ENCODE measurements at regions not wholly inside any gene's neighbourhood (a gene's known extent, or its start where the extent isn't known, plus 50 kb on each side); places are given as distances from the start of the nearest gene placed in this dataset.

DNA sequence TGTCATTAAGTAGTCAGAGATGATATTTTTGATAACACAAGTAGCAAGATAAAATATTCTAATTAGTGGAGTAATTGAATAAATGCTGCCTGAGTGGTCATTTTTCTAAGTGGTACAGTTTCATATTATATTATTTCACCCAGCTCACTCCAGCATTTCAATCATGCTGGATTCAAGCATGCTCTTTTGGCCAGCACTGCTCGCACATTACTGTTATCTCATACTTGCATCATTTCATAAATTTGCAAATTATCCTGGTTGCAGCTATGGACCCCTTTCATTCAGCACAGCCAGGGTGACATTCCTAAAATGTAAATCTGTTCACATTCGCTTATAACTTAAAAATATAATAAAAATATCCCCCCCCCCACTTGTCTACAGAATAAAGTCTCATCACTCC is 520.8 kb upstream of the CYLC2 start:
- TF ChIP-seq USF1 (IDR thresholded peaks at IDR 0.05; ENCODE audit: borderline replicate concordance, low read depth) (no peak), EP300 (IDR thresholded peaks at IDR 0.05; ENCODE audit: borderline replicate concordance in 1 of 2, low read depth in 1 of 2, low read length in 1 of 2) (no peak), RXRA (IDR thresholded peaks at IDR 0.05; ENCODE audit: borderline replicate concordance, low read depth) (no peak), POLR2AphosphoS5 (IDR thresholded peaks at IDR 0.05; ENCODE audit: low read depth, low read length) (no peak)
- TF ChIP-seq, protein P1, sequence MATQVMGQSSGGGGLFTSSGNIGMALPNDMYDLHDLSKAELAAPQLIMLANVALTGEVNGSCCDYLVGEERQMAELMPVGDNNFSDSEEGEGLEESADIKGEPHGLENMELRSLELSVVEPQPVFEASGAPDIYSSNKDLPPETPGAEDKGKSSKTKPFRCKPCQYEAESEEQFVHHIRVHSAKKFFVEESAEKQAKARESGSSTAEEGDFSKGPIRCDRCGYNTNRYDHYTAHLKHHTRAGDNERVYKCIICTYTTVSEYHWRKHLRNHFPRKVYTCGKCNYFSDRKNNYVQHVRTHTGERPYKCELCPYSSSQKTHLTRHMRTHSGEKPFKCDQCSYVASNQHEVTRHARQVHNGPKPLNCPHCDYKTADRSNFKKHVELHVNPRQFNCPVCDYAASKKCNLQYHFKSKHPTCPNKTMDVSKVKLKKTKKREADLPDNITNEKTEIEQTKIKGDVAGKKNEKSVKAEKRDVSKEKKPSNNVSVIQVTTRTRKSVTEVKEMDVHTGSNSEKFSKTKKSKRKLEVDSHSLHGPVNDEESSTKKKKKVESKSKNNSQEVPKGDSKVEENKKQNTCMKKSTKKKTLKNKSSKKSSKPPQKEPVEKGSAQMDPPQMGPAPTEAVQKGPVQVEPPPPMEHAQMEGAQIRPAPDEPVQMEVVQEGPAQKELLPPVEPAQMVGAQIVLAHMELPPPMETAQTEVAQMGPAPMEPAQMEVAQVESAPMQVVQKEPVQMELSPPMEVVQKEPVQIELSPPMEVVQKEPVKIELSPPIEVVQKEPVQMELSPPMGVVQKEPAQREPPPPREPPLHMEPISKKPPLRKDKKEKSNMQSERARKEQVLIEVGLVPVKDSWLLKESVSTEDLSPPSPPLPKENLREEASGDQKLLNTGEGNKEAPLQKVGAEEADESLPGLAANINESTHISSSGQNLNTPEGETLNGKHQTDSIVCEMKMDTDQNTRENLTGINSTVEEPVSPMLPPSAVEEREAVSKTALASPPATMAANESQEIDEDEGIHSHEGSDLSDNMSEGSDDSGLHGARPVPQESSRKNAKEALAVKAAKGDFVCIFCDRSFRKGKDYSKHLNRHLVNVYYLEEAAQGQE (IDR thresholded peaks at IDR 0.05; ENCODE audit: low read depth, low read length) = no peak
